Liver (tissue), 7 donors: ENCODE measurements at regions not wholly inside any gene's neighbourhood (a gene's known extent, or its start where the extent isn't known, plus 50 kb on each side); places are given as distances from the start of the nearest gene placed in this dataset.

Source experiments
- DNase-seq: peaks from one replicate; pipeline ENCODE4 v3.0.0-alpha.2; 2017; ENCODE audit warnings: low spot score
- H3K27ac ChIP-seq, 2 donors: one replicate each; pipeline ENCODE4 v1.7.0; 2013; ENCODE audit warnings: inconsistent platforms in 2 of 2, low read length in 2 of 2, control low read depth in 1 of 2, low read depth in 1 of 2, mild to moderate bottlenecking in 1 of 2
- H3K27me3 ChIP-seq, 4 donors: one replicate each; pipeline versions ENCODE4 v1.6.1 to v1.7.0; 2013; ENCODE audit warnings: low read length in 3 of 4, inconsistent platforms in 1 of 4, mild to moderate bottlenecking in 1 of 4, moderate library complexity in 1 of 4; ENCODE audit not compliant: control insufficient read depth in 4 of 4, insufficient read depth in 4 of 4
- H3K36me3 ChIP-seq, 4 donors: one replicate each; pipeline versions ENCODE4 v1.6.1 to v1.7.0; 2013; ENCODE audit warnings: low read length in 3 of 4, mild to moderate bottlenecking in 3 of 4, low read depth in 1 of 4, moderate library complexity in 1 of 4; ENCODE audit not compliant: control insufficient read depth in 4 of 4, insufficient read depth in 3 of 4
- H3K4me1 ChIP-seq, 4 donors: one replicate each; pipeline versions ENCODE4 v1.6.1 to v1.7.0; 2013; ENCODE audit warnings: low read length in 3 of 4, mild to moderate bottlenecking in 3 of 4, moderate library complexity in 1 of 4; ENCODE audit not compliant: control insufficient read depth in 4 of 4, insufficient read depth in 4 of 4
- H3K4me3 ChIP-seq, 3 donors: one replicate each; pipeline versions ENCODE4 v1.6.1 to v1.7.0; 2013; ENCODE audit warnings: low read length in 3 of 3, control low read depth in 1 of 3, low read depth in 1 of 3, mild to moderate bottlenecking in 1 of 3
- H3K9ac ChIP-seq, 2 donors: one replicate each; pipeline ENCODE4 v1.7.0; 2013; ENCODE audit warnings: low read length in 2 of 2, mild to moderate bottlenecking in 2 of 2, moderate library complexity in 2 of 2, control low read depth in 1 of 2, low read depth in 1 of 2
- H3K9me3 ChIP-seq, 4 donors: one replicate each; pipeline versions ENCODE4 v1.6.1 to v1.7.0; 2013; ENCODE audit warnings: low read length in 3 of 4; ENCODE audit not compliant: control insufficient read depth in 4 of 4
- EGR1 ChIP-seq, 2 donors: IDR thresholded peaks; 2 replicates each; pipeline ENCODE4 v1.6.1; 2016 to 2018; ENCODE audit warnings: antibody characterized with exemption in 2 of 2, low read depth in 2 of 2
- FOXA1 ChIP-seq: IDR thresholded peaks from 2 replicates; pipeline ENCODE4 v1.6.1; 2016; ENCODE audit warnings: antibody characterized with exemption
- GABPA ChIP-seq, 2 donors: IDR thresholded peaks in 1 of 2; conservative IDR thresholded peaks in 1 of 2; 2 replicates each; pipeline ENCODE4 v1.6.1; 2016; ENCODE audit warnings: antibody characterized with exemption in 2 of 2, mild to moderate bottlenecking in 1 of 2, moderate library complexity in 1 of 2
- HNF4G ChIP-seq: IDR thresholded peaks from 2 replicates; pipeline ENCODE4 v1.6.1; 2016; ENCODE audit warnings: antibody characterized with exemption
- JUND ChIP-seq, 2 donors: IDR thresholded peaks; 2 replicates each; pipeline ENCODE4 v1.6.1; 2016; ENCODE audit warnings: antibody characterized with exemption in 2 of 2
- NR2F2 ChIP-seq: IDR thresholded peaks from 2 replicates; pipeline ENCODE4 v1.6.1; 2016; ENCODE audit warnings: antibody characterized with exemption
- RAD21 ChIP-seq, 2 donors: IDR thresholded peaks; 2 replicates each; pipeline ENCODE4 v1.6.1; 2016; ENCODE audit warnings: antibody characterized with exemption in 2 of 2, mild to moderate bottlenecking in 2 of 2
- RXRA ChIP-seq, 2 donors: IDR thresholded peaks; 2 replicates each; pipeline ENCODE4 v1.6.1; 2017 to 2018; ENCODE audit warnings: antibody characterized with exemption in 2 of 2, mild to moderate bottlenecking in 1 of 2
- SP1 ChIP-seq: IDR thresholded peaks from 2 replicates; pipeline ENCODE4 v1.6.1; 2018; ENCODE audit warnings: antibody characterized with exemption, mild to moderate bottlenecking
- TAF1 ChIP-seq: conservative IDR thresholded peaks from 2 replicates; pipeline ENCODE4 v1.6.1; 2016; ENCODE audit warnings: antibody characterized with exemption, mild to moderate bottlenecking
- whole genome bisulfite sequencing: extraction: QIAGEN DNeasy Blood & Tissue Kit; methylation state at CpG from one replicate; pipeline ENCODE4 v1.1.7; 2013; 5-methylcytosine and 5-hydroxymethylcytosine counted together
- TF ChIP-seq, protein P1 (sequence below): IDR thresholded peaks from 2 replicates; pipeline ENCODE4 v1.6.1; 2016; ENCODE audit warnings: antibody characterized with exemption, mild to moderate bottlenecking
- TF ChIP-seq, protein P2 (sequence below): IDR thresholded peaks from 2 replicates; pipeline ENCODE4 v1.6.1; 2016; ENCODE audit warnings: antibody characterized with exemption
- TF ChIP-seq, protein P3 (sequence below): IDR thresholded peaks from 2 replicates; pipeline ENCODE4 v1.6.1; 2016; ENCODE audit warnings: antibody characterized with exemption
- TF ChIP-seq, protein P4 (sequence below): IDR thresholded peaks from 2 replicates; pipeline ENCODE4 v1.6.1; 2016; ENCODE audit warnings: antibody characterized with exemption
- donor health status: healthy.
- donor health status: healthy.
- donor health status: healthy.
- donor health status: healthy.

DNA sequence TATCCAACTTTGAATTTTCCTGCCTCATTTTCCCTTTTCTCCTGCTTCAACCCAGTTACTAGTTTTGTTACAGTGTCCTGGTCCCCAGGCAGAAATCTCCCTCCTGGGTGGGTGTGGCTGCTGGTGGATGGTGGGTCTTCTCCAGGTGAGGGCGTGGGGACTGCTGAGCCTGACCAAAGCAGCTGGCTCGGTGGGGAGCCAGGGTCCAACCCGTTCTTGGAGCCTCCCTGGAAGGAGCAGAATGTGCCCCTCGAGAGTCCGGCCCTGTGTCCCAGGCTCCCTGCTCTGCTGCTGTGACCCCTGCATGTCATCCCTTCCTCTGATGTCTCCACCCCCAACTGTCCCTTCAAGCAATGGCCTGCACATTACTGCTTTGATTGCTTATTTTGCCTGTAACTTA lies 86.6 kb upstream of the TCERG1L start:
- no peak overlapping the region for H3K9ac ChIP-seq
- 57% methylated on average over 5 of the region's 5 CpGs for WGBS
- DNase-seq, result no peak
- H3K4me1 ChIP-seq, result no peaks in the 10 kb centered on the region
- H3K27ac ChIP-seq, result no peak overlapping the region
- H3K4me3 ChIP-seq, result no peak overlapping the region
- no peaks in the 10 kb centered on the region for H3K36me3 ChIP-seq
- no peaks in the 10 kb centered on the region for H3K9me3 ChIP-seq
- TF ChIP-seq RAD21 (IDR thresholded peaks at IDR 0.05) (no peak), JUND (IDR thresholded peaks at IDR 0.05) (no peak), TAF1 (no peak), GABPA (IDR thresholded peaks at IDR 0.05 in 1 of 2, conservative IDR thresholded peaks at IDR 0.05 in 1 of 2) (no peak), RXRA (IDR thresholded peaks at IDR 0.05) (no peak), NR2F2 (no peak), SP1 (no peak), HNF4G (no peak)
- TF ChIP-seq, protein P1, sequence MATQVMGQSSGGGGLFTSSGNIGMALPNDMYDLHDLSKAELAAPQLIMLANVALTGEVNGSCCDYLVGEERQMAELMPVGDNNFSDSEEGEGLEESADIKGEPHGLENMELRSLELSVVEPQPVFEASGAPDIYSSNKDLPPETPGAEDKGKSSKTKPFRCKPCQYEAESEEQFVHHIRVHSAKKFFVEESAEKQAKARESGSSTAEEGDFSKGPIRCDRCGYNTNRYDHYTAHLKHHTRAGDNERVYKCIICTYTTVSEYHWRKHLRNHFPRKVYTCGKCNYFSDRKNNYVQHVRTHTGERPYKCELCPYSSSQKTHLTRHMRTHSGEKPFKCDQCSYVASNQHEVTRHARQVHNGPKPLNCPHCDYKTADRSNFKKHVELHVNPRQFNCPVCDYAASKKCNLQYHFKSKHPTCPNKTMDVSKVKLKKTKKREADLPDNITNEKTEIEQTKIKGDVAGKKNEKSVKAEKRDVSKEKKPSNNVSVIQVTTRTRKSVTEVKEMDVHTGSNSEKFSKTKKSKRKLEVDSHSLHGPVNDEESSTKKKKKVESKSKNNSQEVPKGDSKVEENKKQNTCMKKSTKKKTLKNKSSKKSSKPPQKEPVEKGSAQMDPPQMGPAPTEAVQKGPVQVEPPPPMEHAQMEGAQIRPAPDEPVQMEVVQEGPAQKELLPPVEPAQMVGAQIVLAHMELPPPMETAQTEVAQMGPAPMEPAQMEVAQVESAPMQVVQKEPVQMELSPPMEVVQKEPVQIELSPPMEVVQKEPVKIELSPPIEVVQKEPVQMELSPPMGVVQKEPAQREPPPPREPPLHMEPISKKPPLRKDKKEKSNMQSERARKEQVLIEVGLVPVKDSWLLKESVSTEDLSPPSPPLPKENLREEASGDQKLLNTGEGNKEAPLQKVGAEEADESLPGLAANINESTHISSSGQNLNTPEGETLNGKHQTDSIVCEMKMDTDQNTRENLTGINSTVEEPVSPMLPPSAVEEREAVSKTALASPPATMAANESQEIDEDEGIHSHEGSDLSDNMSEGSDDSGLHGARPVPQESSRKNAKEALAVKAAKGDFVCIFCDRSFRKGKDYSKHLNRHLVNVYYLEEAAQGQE, result no peak
- TF ChIP-seq, protein P2, sequence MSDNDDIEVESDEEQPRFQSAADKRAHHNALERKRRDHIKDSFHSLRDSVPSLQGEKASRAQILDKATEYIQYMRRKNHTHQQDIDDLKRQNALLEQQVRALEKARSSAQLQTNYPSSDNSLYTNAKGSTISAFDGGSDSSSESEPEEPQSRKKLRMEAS, result no peak
- TF ChIP-seq, protein P3, sequence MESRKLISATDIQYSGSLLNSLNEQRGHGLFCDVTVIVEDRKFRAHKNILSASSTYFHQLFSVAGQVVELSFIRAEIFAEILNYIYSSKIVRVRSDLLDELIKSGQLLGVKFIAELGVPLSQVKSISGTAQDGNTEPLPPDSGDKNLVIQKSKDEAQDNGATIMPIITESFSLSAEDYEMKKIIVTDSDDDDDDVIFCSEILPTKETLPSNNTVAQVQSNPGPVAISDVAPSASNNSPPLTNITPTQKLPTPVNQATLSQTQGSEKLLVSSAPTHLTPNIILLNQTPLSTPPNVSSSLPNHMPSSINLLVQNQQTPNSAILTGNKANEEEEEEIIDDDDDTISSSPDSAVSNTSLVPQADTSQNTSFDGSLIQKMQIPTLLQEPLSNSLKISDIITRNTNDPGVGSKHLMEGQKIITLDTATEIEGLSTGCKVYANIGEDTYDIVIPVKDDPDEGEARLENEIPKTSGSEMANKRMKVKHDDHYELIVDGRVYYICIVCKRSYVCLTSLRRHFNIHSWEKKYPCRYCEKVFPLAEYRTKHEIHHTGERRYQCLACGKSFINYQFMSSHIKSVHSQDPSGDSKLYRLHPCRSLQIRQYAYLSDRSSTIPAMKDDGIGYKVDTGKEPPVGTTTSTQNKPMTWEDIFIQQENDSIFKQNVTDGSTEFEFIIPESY, result no peak
- peaks cover 0 to 3% (median 0%) of the 10 kb centered on the region in 4 donors for H3K27me3 ChIP-seq

DNA sequence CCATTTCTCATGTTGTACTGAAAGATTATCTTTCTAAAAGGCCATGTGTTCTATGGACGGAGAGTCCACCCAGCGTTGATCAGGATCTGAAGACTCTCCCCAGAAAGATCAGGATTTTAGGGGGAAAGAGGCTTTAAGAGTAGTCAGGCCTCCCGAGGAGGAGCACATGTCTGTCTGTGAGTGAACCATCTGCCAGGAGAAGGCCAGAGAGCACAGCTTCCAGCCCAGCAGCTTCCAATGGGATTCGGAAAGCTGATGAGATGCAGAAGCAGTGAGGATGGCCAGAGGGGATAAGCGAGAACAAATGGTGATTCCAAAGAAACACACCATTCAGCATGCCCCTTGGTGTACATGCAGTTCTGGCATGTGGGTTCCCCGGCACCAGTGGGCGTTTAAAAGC lies 88.5 kb upstream of the TCERG1L start:
- 67% methylated on average over 7 of the region's 7 CpGs for WGBS
- H3K27ac ChIP-seq, result no peak overlapping the region
- TF ChIP-seq NR2F2 (no peak), GABPA (IDR thresholded peaks at IDR 0.05 in 1 of 2, conservative IDR thresholded peaks at IDR 0.05 in 1 of 2) (no peak), EGR1 (IDR thresholded peaks at IDR 0.05; ENCODE audit: low read depth in 2 of 2) (no peak), FOXA1 (no peak)
- TF ChIP-seq, protein P2, result no peak
- TF ChIP-seq, protein P4, sequence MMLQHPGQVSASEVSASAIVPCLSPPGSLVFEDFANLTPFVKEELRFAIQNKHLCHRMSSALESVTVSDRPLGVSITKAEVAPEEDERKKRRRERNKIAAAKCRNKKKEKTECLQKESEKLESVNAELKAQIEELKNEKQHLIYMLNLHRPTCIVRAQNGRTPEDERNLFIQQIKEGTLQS, result no peak
- no peak overlapping the region for H3K9ac ChIP-seq
- no peak for DNase-seq
- peaks cover 0 to 3% (median 0%) of the 10 kb centered on the region in 4 donors for H3K27me3 ChIP-seq
- H3K4me3 ChIP-seq, result no peak overlapping the region
- H3K36me3 ChIP-seq, result no peaks in the 10 kb centered on the region
- no peaks in the 10 kb centered on the region for H3K4me1 ChIP-seq
- H3K9me3 ChIP-seq, result no peaks in the 10 kb centered on the region
